ENCODE measurements at regions not wholly inside any gene's neighbourhood (a gene's known extent, or its start where the extent isn't known, plus 50 kb on each side); places are given as distances from the start of the nearest gene placed in this dataset.

GRCh38 chr7:25624051-25624450 is 395.8 kb upstream of the NPVF start:
- no peak for DNase-seq

GRCh38 chr7:25624833-25625232 is 396.5 kb upstream of the NPVF start:
- DNase-seq = no peak

GRCh38 chr7:25625306-25625992 is 397.2 kb upstream of the NPVF start:
- no peak for DNase-seq

GRCh38 chr7:25626451-25627131 is 398.3 kb upstream of the NPVF start:
- no peak for DNase-seq

- DNase-seq = no peak
These were observed 400.2 kb upstream of the NPVF start for GRCh38 chr7:25628446-25628845.

- no peak for DNase-seq
These were observed 404.3 kb upstream of the NPVF start for GRCh38 chr7:25632616-25633015.

GRCh38 chr7:25633426-25634036 is 405.2 kb upstream of the NPVF start:
- DNase-seq = no peak

- no peak for DNase-seq
These were observed 407.9 kb upstream of the NPVF start for GRCh38 chr7:25636168-25636567.

GRCh38 chr7:25636871-25637283 is 408.6 kb upstream of the NPVF start:
- no peak for DNase-seq

GRCh38 chr7:25638068-25638467 is 409.8 kb upstream of the NPVF start:
- no peak for DNase-seq

- no peak for DNase-seq
These were observed 410.4 kb upstream of the NPVF start for GRCh38 chr7:25638590-25639244.

GRCh38 chr7:25642849-25643248 is 414.6 kb upstream of the NPVF start:
- DNase-seq = peak in 1 of 56 donors; percentile 2

GRCh38 chr7:25643286-25643685 is 415.0 kb upstream of the NPVF start:
- no peak for DNase-seq

- DNase-seq = no peak
These were observed 415.6 kb upstream of the NPVF start for GRCh38 chr7:25643770-25644394.

GRCh38 chr7:25646726-25647413 is 418.6 kb upstream of the NPVF start:
- DNase-seq = no peak

GRCh38 chr7:25647872-25648271 is 419.6 kb upstream of the NPVF start:
- no peak for DNase-seq

- DNase-seq = no peak
These were observed 424.1 kb upstream of the NPVF start for GRCh38 chr7:25652366-25652765.

GRCh38 chr7:25653384-25653783 is 425.1 kb upstream of the NPVF start:
- no peak for DNase-seq

- no peak for DNase-seq
These were observed 427.8 kb upstream of the NPVF start for GRCh38 chr7:25656071-25656470.

GRCh38 chr7:25656581-25657026 is 428.3 kb upstream of the NPVF start:
- DNase-seq = peak in 3 of 56 donors; percentile 3 to 17 (median 12)

- no peak for DNase-seq
These were observed 430.1 kb upstream of the NPVF start for GRCh38 chr7:25658375-25658774.
